ENCODE measurements at regions not wholly inside any gene's neighbourhood (a gene's known extent, or its start where the extent isn't known, plus 50 kb on each side); places are given as distances from the start of the nearest gene placed in this dataset.
A peak's percentile ranks its signal among the peaks of the same experiment; 100 is the strongest.

DNA sequence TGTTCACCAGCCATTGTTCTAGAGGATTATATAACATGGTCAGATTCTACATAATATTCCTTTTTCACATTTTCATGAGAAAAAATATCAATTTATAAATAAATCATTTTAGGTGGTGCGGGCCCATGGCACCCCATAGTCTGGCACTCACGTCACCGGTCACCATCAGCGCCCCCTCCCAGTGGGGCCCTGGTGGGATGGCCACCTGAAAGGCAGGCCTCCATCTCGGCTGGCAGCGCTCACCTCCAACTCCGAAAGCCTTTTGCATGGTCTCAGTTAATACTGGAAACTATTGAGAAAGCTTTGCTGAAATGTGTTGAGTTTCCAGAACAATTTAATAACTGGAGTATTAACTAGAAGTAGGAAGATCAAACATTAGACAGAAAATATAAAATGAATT, 141.4 kb upstream of the SALL3 start:
- DNase-seq: no peak

DNA sequence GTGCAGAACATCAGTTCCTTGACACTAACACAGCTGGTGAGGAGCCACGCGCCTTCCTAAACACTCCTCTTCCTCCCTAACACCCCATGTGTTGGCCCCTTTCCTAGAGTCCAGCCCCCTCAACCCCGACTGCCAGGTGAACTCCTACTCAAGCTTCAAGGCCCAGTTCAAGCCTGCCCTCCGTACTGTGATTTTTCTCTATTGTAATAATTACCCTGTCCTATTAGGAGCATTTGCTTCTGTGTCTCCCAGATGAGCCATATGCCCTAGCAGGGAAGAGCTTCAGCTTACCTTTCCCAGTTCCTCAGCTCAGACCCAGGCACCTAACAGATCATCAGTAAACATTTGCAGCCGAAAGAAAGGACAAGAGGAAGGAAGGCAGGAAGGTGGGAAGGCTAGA, 130.6 kb upstream of the SALL3 start:
- no peak for DNase-seq

DNA sequence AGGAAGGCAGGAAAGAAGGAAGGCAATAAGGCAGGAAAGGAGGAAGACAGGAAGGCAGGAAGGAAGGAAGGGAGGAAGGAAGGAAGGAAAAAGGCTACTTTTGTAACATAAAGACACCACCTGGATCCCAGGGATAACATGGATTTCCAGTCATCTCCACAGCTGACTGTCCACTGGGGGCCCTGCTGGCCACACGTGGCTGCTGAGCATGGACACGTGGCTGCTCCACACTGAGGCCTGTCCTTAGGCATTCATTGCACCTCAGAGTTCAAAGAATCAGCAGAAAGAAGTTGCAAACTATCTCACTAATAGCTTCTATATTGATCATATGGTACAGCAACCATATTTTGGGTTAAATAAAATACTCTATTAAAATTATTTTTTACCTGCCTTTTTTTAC, 130.2 kb upstream of the SALL3 start:
- no peak for DNase-seq

DNA sequence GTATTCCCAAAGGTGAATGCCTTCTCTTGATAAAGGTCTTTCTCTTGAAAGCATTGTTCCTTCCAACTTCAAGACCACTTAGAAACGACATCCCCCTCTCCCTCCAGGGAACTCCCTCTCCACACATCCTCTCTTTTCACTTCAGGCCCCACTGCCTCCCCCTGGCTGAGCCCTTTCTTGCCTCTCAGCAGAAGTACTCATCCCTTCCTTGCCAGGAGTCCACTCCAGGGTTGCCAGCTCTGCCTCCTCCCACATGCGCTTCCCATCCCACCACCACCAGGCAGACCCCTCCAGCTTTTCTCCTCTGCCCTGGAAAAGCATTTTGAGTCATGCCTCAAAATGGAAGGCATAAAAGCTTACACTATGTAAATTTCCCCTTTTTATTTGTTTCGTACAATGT, 126.3 kb upstream of the SALL3 start:
- DNase-seq: no peak

DNA sequence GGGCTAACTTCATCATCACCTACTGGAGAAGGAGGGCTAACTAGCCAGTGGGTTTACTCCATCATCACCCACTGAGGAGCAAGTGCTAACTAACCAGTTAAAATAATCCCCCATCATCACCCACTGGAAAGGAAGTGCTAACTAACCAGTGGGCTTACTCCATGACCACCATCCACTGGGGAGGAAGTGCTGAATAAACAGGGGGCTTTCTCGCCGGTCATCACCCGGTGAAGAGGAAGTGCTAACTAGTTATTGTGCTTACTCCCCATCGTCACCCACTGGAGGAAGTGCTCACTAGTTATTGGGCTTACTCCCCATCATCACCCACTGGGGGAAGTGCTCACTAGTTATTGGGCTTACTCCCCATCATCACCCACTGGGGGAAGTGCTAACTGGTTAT, 124.4 kb upstream of the SALL3 start:
- DNase-seq: no peak

DNA sequence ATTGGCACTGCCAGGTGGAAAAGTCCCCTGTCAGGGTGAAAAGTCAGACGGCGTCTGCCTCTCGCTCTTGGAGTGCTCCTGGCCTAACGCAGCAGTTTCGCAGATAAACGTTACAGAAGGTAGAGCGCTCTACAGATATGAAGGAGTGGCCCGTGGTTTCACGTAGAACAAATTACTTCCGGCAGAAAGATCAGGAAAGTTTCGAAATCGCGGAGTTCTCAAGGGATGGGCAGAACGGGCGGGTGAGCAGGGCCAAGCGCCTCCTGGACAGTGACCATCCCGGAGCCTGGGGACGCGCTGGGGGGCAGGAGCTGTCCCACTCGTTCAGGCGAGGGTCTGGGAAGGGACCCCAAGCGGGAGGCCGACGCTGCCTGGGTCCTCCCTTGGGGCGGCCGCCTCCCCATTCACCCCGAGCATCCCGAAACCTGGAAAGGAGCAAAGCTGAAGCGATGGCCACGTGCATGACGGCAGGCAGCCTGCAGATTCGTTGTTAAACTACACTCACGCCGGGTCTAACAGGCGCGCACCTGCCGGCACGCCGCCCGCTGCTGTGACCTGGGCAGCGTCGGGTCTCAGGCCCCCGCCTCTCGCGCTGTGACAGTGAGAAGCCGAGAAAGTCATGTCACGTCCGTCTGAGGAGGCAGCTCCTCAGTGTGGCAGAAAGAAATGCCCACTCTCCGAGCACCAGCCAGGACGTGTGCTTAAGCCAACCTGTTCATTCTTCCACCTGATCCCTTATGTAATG, 122.9 kb upstream of the SALL3 start:
- DNase-seq: no peak

DNA sequence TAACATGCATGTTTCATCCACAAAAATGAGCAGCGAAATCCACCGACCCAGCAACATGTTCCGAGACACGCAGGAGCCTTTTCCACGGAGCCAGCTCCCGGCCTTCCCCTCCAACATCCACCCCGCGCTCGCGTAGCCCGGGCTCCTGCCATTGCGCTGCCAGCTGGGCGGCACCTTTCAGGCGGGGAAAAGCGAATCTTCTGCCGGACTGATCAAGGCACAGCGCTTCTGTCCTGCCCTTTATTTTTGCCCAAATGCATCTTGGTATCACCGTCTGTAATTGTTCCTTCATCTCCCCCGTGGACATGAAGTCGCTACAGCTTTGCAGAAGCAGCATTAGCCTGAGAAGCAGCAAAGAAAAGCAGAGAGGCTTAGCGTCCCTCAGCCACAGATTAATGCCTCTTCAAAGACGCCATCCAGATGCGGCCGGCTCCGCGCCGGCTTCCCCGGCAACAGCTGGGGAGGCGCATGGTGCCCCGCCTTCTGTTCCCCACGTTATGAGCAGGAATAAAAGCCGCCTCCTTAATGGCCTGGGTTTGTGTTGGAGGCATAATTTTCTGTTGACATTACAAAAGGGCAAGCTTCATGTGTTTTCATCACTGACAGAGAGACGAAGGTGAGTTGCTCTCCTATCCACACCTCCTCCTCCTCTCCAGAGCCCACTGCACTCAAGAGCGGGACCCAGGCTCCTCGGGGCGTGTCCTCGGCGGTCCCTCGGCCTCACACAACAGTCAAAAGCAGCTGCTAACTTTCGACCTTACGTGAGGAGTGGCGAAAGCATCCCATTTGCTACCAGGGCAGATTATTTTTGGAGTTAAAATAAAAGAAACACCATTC, 122.1 kb upstream of the SALL3 start:
- no peak for DNase-seq

DNA sequence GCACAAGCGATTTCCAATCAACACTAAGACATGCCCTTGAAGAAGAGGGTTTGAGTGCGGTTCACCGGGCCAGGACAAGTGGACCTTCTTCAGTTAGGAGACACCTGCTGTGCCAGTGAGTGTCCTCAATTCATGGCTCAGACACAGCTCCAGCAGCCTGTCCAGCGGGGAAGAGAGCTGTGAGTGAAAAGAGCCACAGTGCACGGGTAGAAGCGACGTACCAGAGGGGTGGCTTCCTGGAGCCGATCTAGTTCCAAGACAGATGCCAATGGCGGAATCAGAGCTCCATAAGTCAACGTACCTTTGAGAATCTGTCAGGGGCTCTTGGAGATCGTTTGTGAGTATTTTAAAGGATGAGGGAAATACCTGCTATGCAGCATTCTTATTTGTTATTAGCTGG, 119.9 kb upstream of the SALL3 start:
- DNase-seq: no peak

DNA sequence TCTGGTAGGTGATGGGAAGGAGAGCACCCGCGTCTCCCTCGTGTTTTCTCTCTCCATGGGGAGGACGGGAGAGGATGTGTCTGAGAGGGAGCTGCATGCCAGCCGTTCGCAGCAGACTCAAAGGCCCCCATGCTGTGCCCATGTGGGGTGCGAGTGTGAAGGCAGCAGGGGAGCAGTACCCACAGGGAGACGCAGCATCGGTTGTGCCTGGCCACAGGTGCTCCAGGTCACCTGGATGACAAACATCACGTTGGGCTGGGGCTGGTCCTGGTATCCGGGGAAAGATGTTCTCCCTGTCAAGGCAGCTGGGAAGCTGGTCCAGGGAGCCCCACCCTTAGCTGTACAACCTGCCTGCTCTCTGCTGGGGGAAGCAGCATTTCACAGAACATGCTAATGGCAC, 119.5 kb upstream of the SALL3 start:
- DNase-seq: no peak

DNA sequence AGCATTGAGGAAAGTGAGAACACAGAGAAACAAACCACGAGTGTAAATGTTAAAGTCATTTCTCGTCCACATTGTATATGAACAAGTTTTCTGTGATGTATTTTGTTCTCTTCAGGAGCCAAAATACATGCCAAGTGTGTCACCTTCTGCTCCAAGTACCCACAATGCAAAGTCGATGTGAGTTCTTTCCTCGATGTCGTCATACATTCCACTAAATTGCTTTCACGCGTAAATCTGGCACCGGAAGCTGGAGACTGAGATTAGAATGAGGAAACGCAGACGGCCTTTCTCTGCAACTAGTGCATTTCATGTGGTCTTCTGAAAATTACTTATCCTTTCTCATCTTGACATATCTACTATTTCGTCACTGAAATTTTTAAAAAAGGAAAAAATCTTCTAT, 118.5 kb upstream of the SALL3 start:
- DNase-seq: no peak

DNA sequence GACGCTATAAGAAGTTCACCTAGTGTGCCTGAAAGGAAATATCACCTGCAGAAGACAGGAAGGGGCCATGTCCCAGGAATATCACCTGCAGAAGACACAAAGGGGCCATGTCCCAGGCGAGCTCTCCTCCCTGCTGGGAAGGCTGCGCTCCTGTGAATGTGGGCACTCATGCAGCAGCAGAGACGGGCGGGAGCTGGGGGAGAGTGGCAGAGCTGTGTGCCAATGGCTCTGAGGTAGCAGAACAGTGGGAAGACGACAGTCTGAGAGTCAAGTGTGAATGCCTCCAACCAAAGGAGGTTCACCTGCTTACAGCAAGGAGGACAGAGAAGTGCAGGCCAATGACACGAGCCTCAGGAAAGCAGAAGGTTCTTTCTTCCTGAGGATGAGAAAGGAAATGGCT, 117.9 kb upstream of the SALL3 start:
- no peak for DNase-seq

DNA sequence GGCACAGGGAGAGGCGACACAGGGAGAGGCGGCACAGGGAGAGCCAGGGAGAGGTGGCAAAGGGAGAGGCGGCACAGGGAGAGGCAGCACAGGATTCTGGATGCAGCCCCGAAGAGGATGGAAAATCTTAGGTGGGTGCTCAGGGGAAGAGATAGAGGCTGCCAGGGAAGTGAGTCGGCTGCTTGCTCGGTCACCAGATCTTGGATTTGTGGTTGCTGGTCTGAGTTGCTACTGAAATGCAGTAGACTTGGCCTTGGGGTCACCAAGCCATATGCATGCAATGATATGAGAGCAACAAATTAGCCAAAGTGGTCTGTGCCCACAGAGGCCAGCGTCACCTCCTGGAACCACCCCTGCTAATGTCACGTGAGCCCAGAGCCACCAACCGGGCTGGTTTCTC, 117.2 kb upstream of the SALL3 start:
- DNase-seq: no peak

DNA sequence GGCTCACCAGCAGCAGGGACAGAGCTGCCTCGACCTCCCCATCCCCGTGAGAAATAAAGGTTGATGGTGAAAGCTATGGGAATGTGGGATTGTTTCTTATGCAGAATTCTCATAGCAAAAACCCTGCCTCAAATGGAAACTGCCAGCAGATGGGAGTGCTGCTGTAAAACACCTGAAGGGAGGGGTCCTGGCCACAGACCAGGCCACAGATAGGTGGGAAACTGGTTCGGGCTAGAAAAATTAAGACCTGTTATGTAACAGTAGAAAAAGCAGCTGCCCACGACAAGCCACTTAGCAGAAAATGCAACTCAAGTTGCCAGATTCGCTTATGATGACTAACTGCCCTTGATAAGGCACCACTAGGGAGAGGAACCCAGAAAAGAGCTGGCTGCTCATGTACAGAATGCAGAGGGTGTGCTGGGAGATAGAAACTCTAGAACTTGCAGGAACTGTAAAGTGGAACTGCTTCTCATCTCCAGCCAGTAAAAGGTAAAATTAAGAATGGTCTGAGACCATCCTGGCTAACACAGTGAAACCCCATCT, 114.5 kb upstream of the SALL3 start:
- no peak for DNase-seq

DNA sequence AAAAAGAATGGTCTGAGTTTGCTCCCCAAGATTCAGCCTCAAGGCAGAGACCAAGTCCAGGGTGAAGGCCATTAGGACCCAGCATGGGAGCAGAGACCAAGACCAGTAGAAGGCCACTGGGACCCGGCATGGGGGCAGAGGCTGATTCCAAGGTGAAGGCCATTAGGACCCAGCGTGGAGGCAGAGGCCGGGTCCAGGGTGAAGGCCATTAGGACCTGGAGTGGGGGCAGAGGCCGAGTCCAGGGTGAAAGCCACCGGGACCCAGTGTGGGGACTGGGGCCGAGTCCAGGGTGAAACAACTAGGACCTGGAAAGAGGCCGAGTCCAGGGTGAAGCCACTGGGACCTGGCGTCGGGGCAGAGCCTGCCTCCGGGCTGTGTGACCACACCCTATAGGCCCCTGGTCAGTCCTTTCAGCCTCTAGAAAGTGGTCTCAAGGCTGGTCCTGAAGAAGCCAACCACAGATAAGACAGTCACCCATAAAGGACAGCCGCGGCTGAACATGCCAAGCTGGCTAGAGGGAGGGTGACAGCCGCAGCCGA, 113.8 kb upstream of the SALL3 start:
- no peak for DNase-seq

DNA sequence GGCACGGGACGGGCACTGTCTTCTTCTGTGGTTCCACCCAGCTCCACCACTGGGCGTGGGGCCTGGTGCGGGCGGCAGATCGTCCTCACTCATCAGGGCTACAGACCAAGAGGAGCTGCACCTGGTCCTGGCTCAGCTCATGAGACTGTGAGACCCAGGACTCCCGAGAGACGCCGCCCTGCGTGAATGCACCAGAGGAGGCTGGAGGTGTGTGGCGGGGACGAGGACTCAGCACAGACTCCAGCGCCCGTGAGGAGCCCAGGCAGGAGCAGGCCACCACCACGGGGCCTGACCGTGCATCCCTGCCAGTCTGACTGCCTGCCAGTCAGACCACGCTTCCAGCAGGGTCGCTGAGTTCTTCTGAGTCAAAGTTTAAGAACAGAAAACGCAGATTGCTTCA, 112.5 kb upstream of the SALL3 start:
- no peak for DNase-seq

DNA sequence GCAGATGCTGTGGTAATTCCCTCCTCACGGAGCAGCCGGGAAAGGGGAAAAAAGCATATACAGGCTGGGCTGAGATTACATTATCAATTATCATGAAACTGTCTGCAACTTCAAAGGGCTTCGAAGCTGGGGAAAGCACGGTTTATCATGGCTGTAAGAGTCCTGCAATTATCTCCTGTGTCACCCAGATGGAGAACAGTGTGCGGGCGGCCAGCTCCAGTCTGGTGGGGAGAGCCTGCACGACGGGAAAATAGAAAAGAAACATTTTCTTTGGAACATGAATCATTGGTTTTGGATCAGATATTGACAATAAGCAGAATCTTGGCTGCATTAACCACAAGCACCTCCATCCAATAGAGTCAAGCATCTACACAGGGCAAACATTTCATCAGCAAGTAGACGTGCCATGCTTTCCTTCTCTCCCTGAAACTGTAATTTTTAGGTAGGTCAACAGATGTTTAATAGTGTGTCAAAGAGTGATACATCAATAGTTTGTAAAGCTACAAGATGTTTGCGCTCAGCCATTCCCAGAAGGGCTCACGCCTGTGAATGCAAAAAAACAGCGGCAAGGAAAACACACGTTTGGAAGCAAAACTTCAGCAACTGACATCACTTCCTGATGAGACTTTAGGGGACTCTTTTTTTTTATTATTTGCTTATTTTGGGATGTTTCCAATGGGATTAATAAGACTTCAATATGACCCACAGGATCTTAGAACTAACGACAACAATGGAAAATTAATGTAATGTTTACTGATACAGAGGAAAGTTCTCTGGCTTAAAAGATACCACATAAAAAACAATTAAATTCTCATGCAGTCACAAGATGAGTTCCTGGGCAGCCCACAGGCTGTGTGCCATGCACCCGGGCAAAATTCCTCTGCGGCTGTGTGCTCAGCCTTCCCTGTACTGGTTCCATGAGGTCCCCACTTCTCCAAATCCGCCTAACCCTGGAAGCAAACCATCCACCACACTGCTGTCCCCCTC, 111.0 kb upstream of the SALL3 start:
- DNase-seq: no peak

DNA sequence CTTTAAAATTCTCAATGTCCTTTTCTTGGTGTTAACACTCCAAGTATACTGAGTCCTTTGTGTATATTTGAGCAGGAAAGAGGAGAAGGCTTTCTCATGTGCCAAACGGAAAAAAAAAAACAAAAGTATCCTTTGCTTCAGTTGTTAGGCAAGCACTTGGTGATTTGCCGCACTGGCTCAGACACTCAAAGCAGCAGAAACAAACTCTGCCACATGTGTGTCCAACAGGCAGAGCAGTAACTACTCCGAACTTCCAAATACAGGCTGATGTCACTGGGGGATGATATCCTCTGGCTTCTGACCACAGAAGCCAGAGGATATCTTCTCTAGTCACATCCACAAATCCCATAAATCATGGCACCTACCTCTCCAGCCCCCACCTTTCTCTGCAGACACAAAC, 108.0 kb upstream of the SALL3 start:
- no peak for DNase-seq

DNA sequence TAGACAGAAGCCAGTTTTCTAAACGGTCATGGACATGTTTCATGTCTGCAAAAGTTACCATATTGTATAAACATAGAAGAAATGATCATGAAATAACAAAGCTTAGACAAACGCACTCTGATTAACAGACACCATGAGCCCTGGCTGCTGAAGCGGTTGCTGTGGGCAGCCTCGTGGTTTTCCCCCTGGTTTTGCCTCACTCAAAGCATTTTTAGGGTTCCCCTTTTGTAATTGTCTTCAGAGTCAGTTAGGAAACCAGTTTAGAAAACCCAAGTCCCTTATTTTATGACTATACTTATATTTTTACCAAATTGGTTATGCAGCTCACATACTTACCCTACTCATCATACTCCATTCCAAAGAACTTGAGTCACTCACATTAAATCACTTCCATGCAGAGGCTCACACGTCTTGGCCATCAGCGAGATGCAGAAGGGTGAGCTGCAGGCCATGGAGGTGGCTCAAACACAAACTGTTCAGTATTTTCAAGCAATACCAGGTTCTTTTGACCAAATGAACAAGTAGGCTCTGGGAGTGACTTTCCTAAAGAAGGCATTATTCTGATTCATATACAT, 105.6 kb upstream of the SALL3 start:
- DNase-seq: no peak

DNA sequence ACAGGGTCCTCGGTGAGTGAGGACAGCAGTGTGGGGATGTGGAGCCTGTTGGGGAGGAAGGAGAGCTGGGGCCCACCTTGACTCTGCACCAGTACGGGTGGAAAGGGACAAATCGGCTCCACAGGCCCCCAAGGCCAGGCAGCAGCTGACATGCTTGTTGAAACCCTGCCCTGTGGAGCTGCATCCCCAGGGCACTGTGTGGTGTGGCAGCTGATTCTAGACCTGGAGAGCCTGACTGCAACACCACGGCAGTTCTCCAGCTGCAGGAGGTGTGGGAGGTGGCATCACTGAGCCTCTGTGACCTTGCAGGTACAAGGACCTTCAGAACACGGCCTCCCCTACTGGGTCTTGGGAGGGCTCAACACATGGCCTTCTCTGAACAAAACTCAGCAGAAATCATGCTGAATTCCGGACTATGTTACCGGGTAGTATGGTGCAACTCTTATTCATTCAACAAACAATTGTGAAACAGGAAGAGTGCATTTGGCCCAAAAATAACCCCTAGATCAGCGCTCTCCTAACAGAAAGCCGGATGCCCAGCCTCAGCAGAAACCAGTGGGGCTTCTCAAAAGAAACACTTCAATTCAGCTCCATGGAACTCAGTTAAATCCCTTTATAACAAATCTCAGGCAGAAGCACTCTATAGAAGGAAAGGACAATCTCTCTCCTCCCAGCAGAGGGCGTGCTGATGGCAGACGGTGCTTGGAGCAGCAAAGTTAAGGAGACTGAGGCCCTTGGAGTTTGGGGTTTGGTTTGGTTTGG, 104.4 kb upstream of the SALL3 start:
- peak; percentile 5 for DNase-seq

DNA sequence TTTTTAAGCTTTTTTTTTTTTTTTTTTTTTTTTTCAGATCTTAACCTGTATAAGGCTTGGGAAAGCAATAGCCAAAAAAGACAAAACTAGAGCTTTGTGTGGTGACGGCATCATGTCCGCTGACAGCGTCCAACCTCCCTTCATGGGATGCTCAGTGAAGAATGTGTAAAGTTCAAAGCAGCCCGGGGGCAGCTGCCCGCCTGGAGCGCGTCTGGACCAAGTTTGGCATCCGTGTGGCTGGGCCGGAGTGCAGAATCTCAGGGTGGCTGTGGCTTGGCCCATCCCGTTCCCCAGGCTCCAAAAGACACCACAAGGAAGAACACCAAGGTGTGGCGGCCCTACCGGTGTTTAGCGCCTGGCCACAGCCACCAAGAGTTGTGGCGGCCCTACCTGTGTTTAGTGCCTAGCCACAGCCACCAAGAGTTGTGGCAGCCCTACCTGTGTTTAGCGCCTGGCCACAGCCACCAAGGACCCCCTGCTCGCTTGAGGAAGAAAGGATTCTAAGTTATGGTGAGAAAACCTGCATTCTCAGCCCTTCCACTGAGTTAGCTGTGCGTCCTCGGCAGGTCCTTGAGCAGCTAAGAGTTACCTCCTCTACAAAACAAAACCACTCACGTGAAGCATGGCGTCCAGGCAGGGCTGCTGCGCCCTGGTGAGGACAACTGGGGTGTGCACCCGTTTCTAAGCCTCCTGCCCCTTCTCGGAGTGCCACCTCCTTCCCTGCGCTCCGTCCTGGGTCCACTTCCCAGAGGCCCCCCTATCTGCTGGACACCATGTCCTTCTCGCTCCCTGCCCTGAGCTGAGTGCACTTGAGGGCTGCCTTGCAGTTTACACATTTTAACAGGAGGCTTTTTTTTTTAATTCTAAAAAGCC, 103.6 kb upstream of the SALL3 start:
- DNase-seq: no peak

DNA sequence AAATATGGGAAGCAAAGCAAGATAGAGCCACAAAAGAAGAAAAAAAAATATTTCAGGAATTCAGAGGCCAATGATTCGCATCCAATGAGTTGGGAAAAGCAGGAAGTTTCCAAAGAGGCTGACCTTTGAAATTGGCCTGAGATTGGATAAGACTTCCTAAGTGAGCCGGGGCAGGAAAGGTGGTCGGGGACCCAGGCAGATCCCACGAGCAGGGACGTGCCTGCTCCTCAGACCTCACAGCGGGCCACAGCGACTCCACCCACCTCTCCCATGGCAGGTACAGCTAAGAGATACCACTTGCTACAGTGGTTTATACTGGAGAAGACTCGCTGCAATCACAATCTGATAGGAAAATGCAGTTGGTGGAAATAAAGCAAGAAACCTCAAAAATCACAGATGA, 102.8 kb upstream of the SALL3 start:
- DNase-seq: no peak
